ENCODE measurements at regions not wholly inside any gene's neighbourhood (a gene's known extent, or its start where the extent isn't known, plus 50 kb on each side); places are given as distances from the start of the nearest gene placed in this dataset.

- no peaks in the 10 kb centered on the region for H3K36me3 Mint-ChIP-seq (ENCODE audit: low read depth)
- peaks cover 15% of the 10 kb centered on the region for H3K27me3 Mint-ChIP-seq (ENCODE audit: insufficient read depth, low read depth, poor library complexity)
- H3K27ac Mint-ChIP-seq, result no peak overlapping the region
- DNase-seq (ENCODE audit: low spot score) (no peak), ATAC-seq (no peak)
- TF ChIP-seq NANOG (IDR thresholded peaks at IDR 0.05; ENCODE audit: borderline replicate concordance) (no peak), JUNB (IDR thresholded peaks at IDR 0.05; ENCODE audit: unreplicated experiment) (no peak), CTCF (conservative IDR thresholded peaks at IDR 0.05; ENCODE audit: low read depth in 2 of 2) (no peak), CREB1 (CRISPR knock-in tag; IDR thresholded peaks at IDR 0.05; ENCODE audit: low read depth) (no peak), ETS1 (IDR thresholded peaks at IDR 0.05) (no peak), STAT1 (IDR thresholded peaks at IDR 0.05; ENCODE audit: unreplicated experiment) (no peak), EZH2phosphoT487 (IDR thresholded peaks at IDR 0.05; ENCODE audit: unreplicated experiment) (no peak), POLR2AphosphoS5 (IDR thresholded peaks at IDR 0.05; ENCODE audit: low read depth) (no peak), EZH2 (IDR thresholded peaks at IDR 0.05; ENCODE audit: low read depth, unreplicated experiment) (no peak), ZNF331 (CRISPR knock-in tag; IDR thresholded peaks at IDR 0.05; ENCODE audit: low read depth) (no peak), ZNF114 (CRISPR knock-in tag; IDR thresholded peaks at IDR 0.05) (no peak)
- TF ChIP-seq, protein P1, sequence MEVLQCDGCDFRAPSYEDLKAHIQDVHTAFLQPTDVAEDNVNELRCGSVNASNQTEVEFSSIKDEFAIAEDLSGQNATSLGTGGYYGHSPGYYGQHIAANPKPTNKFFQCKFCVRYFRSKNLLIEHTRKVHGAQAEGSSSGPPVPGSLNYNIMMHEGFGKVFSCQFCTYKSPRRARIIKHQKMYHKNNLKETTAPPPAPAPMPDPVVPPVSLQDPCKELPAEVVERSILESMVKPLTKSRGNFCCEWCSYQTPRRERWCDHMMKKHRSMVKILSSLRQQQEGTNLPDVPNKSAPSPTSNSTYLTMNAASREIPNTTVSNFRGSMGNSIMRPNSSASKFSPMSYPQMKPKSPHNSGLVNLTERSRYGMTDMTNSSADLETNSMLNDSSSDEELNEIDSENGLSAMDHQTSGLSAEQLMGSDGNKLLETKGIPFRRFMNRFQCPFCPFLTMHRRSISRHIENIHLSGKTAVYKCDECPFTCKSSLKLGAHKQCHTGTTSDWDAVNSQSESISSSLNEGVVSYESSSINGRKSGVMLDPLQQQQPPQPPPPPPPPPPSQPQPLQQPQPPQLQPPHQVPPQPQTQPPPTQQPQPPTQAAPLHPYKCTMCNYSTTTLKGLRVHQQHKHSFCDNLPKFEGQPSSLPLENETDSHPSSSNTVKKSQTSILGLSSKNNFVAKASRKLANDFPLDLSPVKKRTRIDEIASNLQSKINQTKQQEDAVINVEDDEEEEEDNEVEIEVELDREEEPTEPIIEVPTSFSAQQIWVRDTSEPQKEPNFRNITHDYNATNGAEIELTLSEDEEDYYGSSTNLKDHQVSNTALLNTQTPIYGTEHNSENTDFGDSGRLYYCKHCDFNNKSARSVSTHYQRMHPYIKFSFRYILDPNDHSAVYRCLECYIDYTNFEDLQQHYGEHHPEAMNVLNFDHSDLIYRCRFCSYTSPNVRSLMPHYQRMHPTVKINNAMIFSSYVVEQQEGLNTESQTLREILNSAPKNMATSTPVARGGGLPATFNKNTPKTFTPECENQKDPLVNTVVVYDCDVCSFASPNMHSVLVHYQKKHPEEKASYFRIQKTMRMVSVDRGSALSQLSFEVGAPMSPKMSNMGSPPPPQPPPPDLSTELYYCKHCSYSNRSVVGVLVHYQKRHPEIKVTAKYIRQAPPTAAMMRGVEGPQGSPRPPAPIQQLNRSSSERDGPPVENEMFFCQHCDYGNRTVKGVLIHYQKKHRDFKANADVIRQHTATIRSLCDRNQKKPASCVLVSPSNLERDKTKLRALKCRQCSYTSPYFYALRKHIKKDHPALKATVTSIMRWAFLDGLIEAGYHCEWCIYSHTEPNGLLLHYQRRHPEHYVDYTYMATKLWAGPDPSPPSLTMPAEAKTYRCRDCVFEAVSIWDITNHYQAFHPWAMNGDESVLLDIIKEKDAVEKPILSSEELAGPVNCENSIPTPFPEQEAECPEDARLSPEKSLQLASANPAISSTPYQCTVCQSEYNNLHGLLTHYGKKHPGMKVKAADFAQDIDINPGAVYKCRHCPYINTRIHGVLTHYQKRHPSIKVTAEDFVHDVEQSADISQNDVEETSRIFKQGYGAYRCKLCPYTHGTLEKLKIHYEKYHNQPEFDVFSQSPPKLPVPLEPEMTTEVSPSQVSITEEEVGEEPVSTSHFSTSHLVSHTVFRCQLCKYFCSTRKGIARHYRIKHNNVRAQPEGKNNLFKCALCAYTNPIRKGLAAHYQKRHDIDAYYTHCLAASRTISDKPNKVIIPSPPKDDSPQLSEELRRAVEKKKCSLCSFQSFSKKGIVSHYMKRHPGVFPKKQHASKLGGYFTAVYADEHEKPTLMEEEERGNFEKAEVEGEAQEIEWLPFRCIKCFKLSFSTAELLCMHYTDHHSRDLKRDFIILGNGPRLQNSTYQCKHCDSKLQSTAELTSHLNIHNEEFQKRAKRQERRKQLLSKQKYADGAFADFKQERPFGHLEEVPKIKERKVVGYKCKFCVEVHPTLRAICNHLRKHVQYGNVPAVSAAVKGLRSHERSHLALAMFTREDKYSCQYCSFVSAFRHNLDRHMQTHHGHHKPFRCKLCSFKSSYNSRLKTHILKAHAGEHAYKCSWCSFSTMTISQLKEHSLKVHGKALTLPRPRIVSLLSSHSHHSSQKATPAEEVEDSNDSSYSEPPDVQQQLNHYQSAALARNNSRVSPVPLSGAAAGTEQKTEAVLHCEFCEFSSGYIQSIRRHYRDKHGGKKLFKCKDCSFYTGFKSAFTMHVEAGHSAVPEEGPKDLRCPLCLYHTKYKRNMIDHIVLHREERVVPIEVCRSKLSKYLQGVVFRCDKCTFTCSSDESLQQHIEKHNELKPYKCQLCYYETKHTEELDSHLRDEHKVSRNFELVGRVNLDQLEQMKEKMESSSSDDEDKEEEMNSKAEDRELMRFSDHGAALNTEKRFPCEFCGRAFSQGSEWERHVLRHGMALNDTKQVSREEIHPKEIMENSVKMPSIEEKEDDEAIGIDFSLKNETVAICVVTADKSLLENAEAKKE (CRISPR knock-in tag; IDR thresholded peaks at IDR 0.05), result no peak
- TF ChIP-seq, protein P2, sequence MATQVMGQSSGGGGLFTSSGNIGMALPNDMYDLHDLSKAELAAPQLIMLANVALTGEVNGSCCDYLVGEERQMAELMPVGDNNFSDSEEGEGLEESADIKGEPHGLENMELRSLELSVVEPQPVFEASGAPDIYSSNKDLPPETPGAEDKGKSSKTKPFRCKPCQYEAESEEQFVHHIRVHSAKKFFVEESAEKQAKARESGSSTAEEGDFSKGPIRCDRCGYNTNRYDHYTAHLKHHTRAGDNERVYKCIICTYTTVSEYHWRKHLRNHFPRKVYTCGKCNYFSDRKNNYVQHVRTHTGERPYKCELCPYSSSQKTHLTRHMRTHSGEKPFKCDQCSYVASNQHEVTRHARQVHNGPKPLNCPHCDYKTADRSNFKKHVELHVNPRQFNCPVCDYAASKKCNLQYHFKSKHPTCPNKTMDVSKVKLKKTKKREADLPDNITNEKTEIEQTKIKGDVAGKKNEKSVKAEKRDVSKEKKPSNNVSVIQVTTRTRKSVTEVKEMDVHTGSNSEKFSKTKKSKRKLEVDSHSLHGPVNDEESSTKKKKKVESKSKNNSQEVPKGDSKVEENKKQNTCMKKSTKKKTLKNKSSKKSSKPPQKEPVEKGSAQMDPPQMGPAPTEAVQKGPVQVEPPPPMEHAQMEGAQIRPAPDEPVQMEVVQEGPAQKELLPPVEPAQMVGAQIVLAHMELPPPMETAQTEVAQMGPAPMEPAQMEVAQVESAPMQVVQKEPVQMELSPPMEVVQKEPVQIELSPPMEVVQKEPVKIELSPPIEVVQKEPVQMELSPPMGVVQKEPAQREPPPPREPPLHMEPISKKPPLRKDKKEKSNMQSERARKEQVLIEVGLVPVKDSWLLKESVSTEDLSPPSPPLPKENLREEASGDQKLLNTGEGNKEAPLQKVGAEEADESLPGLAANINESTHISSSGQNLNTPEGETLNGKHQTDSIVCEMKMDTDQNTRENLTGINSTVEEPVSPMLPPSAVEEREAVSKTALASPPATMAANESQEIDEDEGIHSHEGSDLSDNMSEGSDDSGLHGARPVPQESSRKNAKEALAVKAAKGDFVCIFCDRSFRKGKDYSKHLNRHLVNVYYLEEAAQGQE (IDR thresholded peaks at IDR 0.05; ENCODE audit: unreplicated experiment), result no peak
- Histone ChIP-seq H3K4me2 (no peak overlapping the region), H3F3A (replicated peaks; ENCODE audit: low read depth) (no peaks in the 10 kb centered on the region), H3K4me3 (no peak overlapping the region), H3K27ac (ENCODE audit: low read depth) (no peak overlapping the region), H3K9me2 (ENCODE audit: insufficient read depth) (peaks cover 4% of the 10 kb centered on the region), H3K27me3 (ENCODE audit: insufficient read depth) (no peaks in the 10 kb centered on the region), H3K79me2 (replicated peaks; ENCODE audit: insufficient read depth) (no peaks in the 10 kb centered on the region), H4K20me1 (replicated peaks; ENCODE audit: insufficient read depth) (no peaks in the 10 kb centered on the region), H2AFZ (no peak overlapping the region), H3K4me1 (ENCODE audit: insufficient read depth) (0 out of 2 replicates have a peak, but pooled peaks cover 5% of the 10 kb centered on the region), H3K36me3 (ENCODE audit: insufficient read depth) (no peaks in the 10 kb centered on the region)
- no peak overlapping the region for H3K4me3 Mint-ChIP-seq
- H3K9me3 Mint-ChIP-seq, result no peaks in the 10 kb centered on the region
- peaks cover 10% of the 10 kb centered on the region for H3K4me1 Mint-ChIP-seq
Measured at GRCh38 chr1:223474804-223475203, 81.6 kb downstream of the CCDC185 start.
